ENCODE measurements at regions not wholly inside any gene's neighbourhood (a gene's known extent, or its start where the extent isn't known, plus 50 kb on each side); places are given as distances from the start of the nearest gene placed in this dataset.
A peak's percentile ranks its signal among the peaks of the same experiment; 100 is the strongest.
"Not testable (repeated sequence)": the region's sequence is repeated elsewhere in the genome, so short reads cannot be mapped to it uniquely, and the experiment has no call there.

- H3K9me3 ChIP-seq, result no peaks in the 10 kb centered on the region
- peaks cover 19% of the 10 kb centered on the region in 2 experiments for H3K4me1 ChIP-seq (ENCODE audit: control insufficient read depth in 1 of 2, extremely low read depth in 1 of 2, insufficient read depth in 2 of 2, low read length in 2 of 2)
- H3K27ac Mint-ChIP-seq, result peak overlapping the region; percentile 98 to 99
- ATAC-seq (replicated peaks in 1 of 4) (peak in 3 of 4 experiments; percentile 13 to 24 (median 16)), DNase-seq (peak in 3 of 35 experiments; percentile 1 to 48 (median 14))
- H3K27me3 ChIP-seq (replicated peaks in 1 of 2; ENCODE audit: control insufficient read depth in 2 of 2, extremely low read depth in 1 of 2, insufficient read depth in 2 of 2, low read length in 1 of 2), result no peaks in the 10 kb centered on the region
- peak overlapping the region; percentile 61 to 83 for H3K4me3 ChIP-seq (ENCODE audit: control insufficient read depth in 1 of 2, extremely low read depth in 1 of 2, low read length in 1 of 2)
- ChIA-PET POLR2A (no interaction called here), CTCF (interaction anchor here in 1 of 2 donors (0.6 kb wide), 2 partner anchors 7 to 94 kb away, joined by 3 read pairs; no protein-coding TSS in a partner anchor)
- peaks cover 35 to 46% (median 41%) of the 10 kb centered on the region in 3 donors for H3K4me1 Mint-ChIP-seq
- no peaks in the 10 kb centered on the region for H3K27me3 Mint-ChIP-seq
- peaks cover 0 to 8% (median 4%) of the 10 kb centered on the region in 3 donors for H3K9me3 Mint-ChIP-seq
- H3K36me3 Mint-ChIP-seq, result peaks cover 25% of the 10 kb centered on the region
- peak overlapping the region; percentile 82 to 90 (median 86) for H3K4me3 Mint-ChIP-seq
- H3K36me3 ChIP-seq (ENCODE audit: control insufficient read depth in 2 of 2, extremely low read depth in 1 of 2, insufficient read depth in 1 of 2, low read length in 1 of 2), result no peaks in the 10 kb centered on the region
- 0% methylated on average over 2 of the region's 7 CpGs for WGBS (ENCODE audit: insufficient coverage)
- H3K27ac ChIP-seq (ENCODE audit: low read length), result peak overlapping the region; percentile 91
These were observed 141.7 kb upstream of the CARMIL1 start for GRCh38 chr6:25137480-25137879.

- H3K4me3 Mint-ChIP-seq, result peak overlapping the region; percentile 82 to 90 (median 86)
- Histone ChIP-seq H3K4me3 (ENCODE audit: control insufficient read depth in 1 of 2, extremely low read depth in 1 of 2, low read length in 1 of 2) (peak overlapping the region; percentile 61 to 83), H3K9me3 (no peaks in the 10 kb centered on the region), H3K4me1 (ENCODE audit: control insufficient read depth in 1 of 2, extremely low read depth in 1 of 2, insufficient read depth in 2 of 2, low read length in 2 of 2) (peaks cover 15 to 19% of the 10 kb centered on the region in 2 experiments), H3K27ac (ENCODE audit: low read length) (peak overlapping the region; percentile 91), H3K36me3 (ENCODE audit: control insufficient read depth in 2 of 2, extremely low read depth in 1 of 2, insufficient read depth in 1 of 2, low read length in 1 of 2) (no peaks in the 10 kb centered on the region), H3K27me3 (replicated peaks in 1 of 2; ENCODE audit: control insufficient read depth in 2 of 2, extremely low read depth in 1 of 2, insufficient read depth in 2 of 2, low read length in 1 of 2) (no peaks in the 10 kb centered on the region)
- WGBS (ENCODE audit: insufficient coverage), result 3% methylated on average over 4 of the region's 5 CpGs
- DNase-seq, result no peak
- peaks cover 22% of the 10 kb centered on the region for H3K36me3 Mint-ChIP-seq
- H3K9me3 Mint-ChIP-seq, result peaks cover 0 to 6% (median 4%) of the 10 kb centered on the region in 3 donors
- no peak for ATAC-seq (replicated peaks in 1 of 4)
- ChIA-PET CTCF (interaction anchor here in 1 of 2 donors (0.6 kb wide), 2 partner anchors 8 to 94 kb away, joined by 3 read pairs; no protein-coding TSS in a partner anchor), POLR2A (interaction anchor here in 1 of 2 donors (0.6 to 0.7 kb wide), 3 partner anchors 19 to 439 kb away, joined by 3 read pairs; no protein-coding TSS in a partner anchor)
- peak overlapping the region; percentile 98 to 99 for H3K27ac Mint-ChIP-seq
- peaks cover 33 to 42% (median 37%) of the 10 kb centered on the region in 3 donors for H3K4me1 Mint-ChIP-seq
- H3K27me3 Mint-ChIP-seq, result no peaks in the 10 kb centered on the region
These were observed 141.3 kb upstream of the CARMIL1 start for GRCh38 chr6:25137916-25138232.

- peaks cover 0 to under 1% (median under 1%) of the 10 kb centered on the region in 3 donors for H3K9me3 Mint-ChIP-seq
- peak overlapping the region; percentile 98 to 99 for H3K27ac Mint-ChIP-seq
- no peaks in the 10 kb centered on the region for H3K36me3 ChIP-seq (ENCODE audit: control insufficient read depth in 2 of 2, extremely low read depth in 1 of 2, insufficient read depth in 1 of 2, low read length in 1 of 2)
- 4% methylated on average over 7 of the region's 7 CpGs for whole genome bisulfite sequencing (ENCODE audit: insufficient coverage)
- H3K36me3 Mint-ChIP-seq, result peaks cover 16% of the 10 kb centered on the region
- POLR2A ChIA-PET, result interaction anchor here (0.5 to 0.7 kb wide), 5 partner anchors 19 to 726 kb away, joined by 3 read pairs; no protein-coding TSS in a partner anchor
- ATAC-seq (replicated peaks in 1 of 4) (peak; percentile 89 to 95 (median 90)), DNase-seq (peak; percentile 25 to 80 (median 47))
- no peaks in the 10 kb centered on the region for H3K27me3 Mint-ChIP-seq
- no peaks in the 10 kb centered on the region for H3K9me3 ChIP-seq
- H3K4me1 ChIP-seq (ENCODE audit: control insufficient read depth in 1 of 2, extremely low read depth in 1 of 2, insufficient read depth in 2 of 2, low read length in 2 of 2), result peaks cover 15 to 19% of the 10 kb centered on the region in 2 experiments
- H3K4me3 ChIP-seq (ENCODE audit: control insufficient read depth in 1 of 2, extremely low read depth in 1 of 2, low read length in 1 of 2), result peak overlapping the region; percentile 61 to 83
- H3K27ac ChIP-seq (ENCODE audit: low read length), result peak overlapping the region; percentile 91
- peak overlapping the region; percentile 82 to 90 (median 86) for H3K4me3 Mint-ChIP-seq
- no peaks in the 10 kb centered on the region for H3K27me3 ChIP-seq (replicated peaks in 1 of 2; ENCODE audit: control insufficient read depth in 2 of 2, extremely low read depth in 1 of 2, insufficient read depth in 2 of 2, low read length in 1 of 2)
- peaks cover 33 to 37% (median 37%) of the 10 kb centered on the region in 3 donors for H3K4me1 Mint-ChIP-seq
- CTCF ChIA-PET, result interaction anchor here in 1 of 2 donors (0.6 to 1.3 kb wide), 3 partner anchors 8 to 94 kb away, joined by 3 read pairs; no protein-coding TSS in a partner anchor
These were observed 140.8 kb upstream of the CARMIL1 start for GRCh38 chr6:25138233-25138933.

GRCh38 chr6:25138934-25139415 lies 140.2 kb upstream of the CARMIL1 start:
- Histone ChIP-seq H3K4me3 (ENCODE audit: control insufficient read depth in 1 of 2, extremely low read depth in 1 of 2, low read length in 1 of 2) (peak overlapping the region; percentile 61 to 83), H3K27me3 (replicated peaks in 1 of 2; ENCODE audit: control insufficient read depth in 2 of 2, extremely low read depth in 1 of 2, insufficient read depth in 2 of 2, low read length in 1 of 2) (no peaks in the 10 kb centered on the region), H3K27ac (ENCODE audit: low read length) (peak overlapping the region; percentile 91), H3K36me3 (ENCODE audit: control insufficient read depth in 2 of 2, extremely low read depth in 1 of 2, insufficient read depth in 1 of 2, low read length in 1 of 2) (no peaks in the 10 kb centered on the region), H3K9me3 (no peaks in the 10 kb centered on the region), H3K4me1 (ENCODE audit: control insufficient read depth in 1 of 2, extremely low read depth in 1 of 2, insufficient read depth in 2 of 2, low read length in 2 of 2) (peaks cover 13 to 19% of the 10 kb centered on the region in 2 experiments)
- WGBS (ENCODE audit: insufficient coverage), result no CpG with 5 or more reads among the region's 2 CpGs
- CTCF ChIA-PET, result interaction anchor here in 1 of 2 donors (1.3 kb wide), 1 partner anchor 13 kb away, joined by 3 read pairs; no protein-coding TSS in a partner anchor
- Mint-ChIP-seq H3K4me1 (peaks cover 29 to 37% (median 33%) of the 10 kb centered on the region in 3 donors), H3K4me3 (peak overlapping the region; percentile 82 to 90 (median 86)), H3K9me3 (no peaks in the 10 kb centered on the region), H3K27ac (peak overlapping the region; percentile 98 to 99), H3K27me3 (no peaks in the 10 kb centered on the region), H3K36me3 (peaks cover 12% of the 10 kb centered on the region)
- ATAC-seq (replicated peaks in 1 of 4), result no peak
- POLR2A ChIA-PET, result interaction anchor here (0.5 to 0.6 kb wide), 2 partner anchors 119 to 727 kb away, joined by 3 read pairs; no protein-coding TSS in a partner anchor
- peak in 1 of 35 experiments; percentile 55 for DNase-seq

GRCh38 chr6:25139608-25140007 lies 139.6 kb upstream of the CARMIL1 start:
- H3K27me3 ChIP-seq (replicated peaks in 1 of 2; ENCODE audit: control insufficient read depth in 2 of 2, extremely low read depth in 1 of 2, insufficient read depth in 2 of 2, low read length in 1 of 2); H3K4me3 ChIP-seq (ENCODE audit: control insufficient read depth in 1 of 2, extremely low read depth in 1 of 2, low read length in 1 of 2); H3K9me3 ChIP-seq; CTCF ChIA-PET; H3K27ac Mint-ChIP-seq; H3K36me3 ChIP-seq (ENCODE audit: control insufficient read depth in 2 of 2, extremely low read depth in 1 of 2, insufficient read depth in 1 of 2, low read length in 1 of 2); H3K27me3 Mint-ChIP-seq; POLR2A ChIA-PET; H3K4me3 Mint-ChIP-seq; ATAC-seq (replicated peaks in 1 of 4); H3K36me3 Mint-ChIP-seq; DNase-seq; H3K27ac ChIP-seq (ENCODE audit: low read length); H3K9me3 Mint-ChIP-seq: not testable (repeated sequence)
- 98% methylated on average over 26 of the region's 36 CpGs for WGBS (ENCODE audit: insufficient coverage)
- H3K4me1 ChIP-seq (ENCODE audit: control insufficient read depth in 1 of 2, extremely low read depth in 1 of 2, insufficient read depth in 2 of 2, low read length in 2 of 2), result peaks cover 13 to 19% of the 10 kb centered on the region in 2 experiments
- peaks cover 25 to 37% (median 30%) of the 10 kb centered on the region in 3 donors for H3K4me1 Mint-ChIP-seq

GRCh38 chr6:25142506-25142905 lies 136.7 kb upstream of the CARMIL1 start:
- no peak for ATAC-seq (replicated peaks in 1 of 4)

More at GRCh38 chr6:25142506-25142905, 136.7 kb upstream of the CARMIL1 start:
- POLR2A ChIA-PET, result interaction anchor here in 1 of 2 donors (0.7 kb wide), 1 partner anchor 360 kb away, joined by 3 read pairs; no protein-coding TSS in a partner anchor
- H3K9me3 ChIP-seq, result no peaks in the 10 kb centered on the region
- H3K36me3 ChIP-seq (ENCODE audit: control insufficient read depth in 2 of 2, extremely low read depth in 1 of 2, insufficient read depth in 1 of 2, low read length in 1 of 2), result no peaks in the 10 kb centered on the region
- no peak overlapping the region for H3K27ac ChIP-seq (ENCODE audit: low read length)
- Mint-ChIP-seq H3K27me3 (no peaks in the 10 kb centered on the region), H3K27ac (peak overlapping the region in 1 of 2 donors; percentile 3), H3K4me1 (peaks cover 6 to 22% (median 10%) of the 10 kb centered on the region in 3 donors), H3K36me3 (no peaks in the 10 kb centered on the region), H3K4me3 (no peak overlapping the region), H3K9me3 (no peaks in the 10 kb centered on the region)
- no peak for DNase-seq
- 100% methylated on average over 1 of the region's 2 CpGs for WGBS (ENCODE audit: insufficient coverage)
- no peaks in the 10 kb centered on the region for H3K27me3 ChIP-seq (replicated peaks in 1 of 2; ENCODE audit: control insufficient read depth in 2 of 2, extremely low read depth in 1 of 2, insufficient read depth in 2 of 2, low read length in 1 of 2)
- no peak overlapping the region for H3K4me3 ChIP-seq (ENCODE audit: control insufficient read depth in 1 of 2, extremely low read depth in 1 of 2, low read length in 1 of 2)
- CTCF ChIA-PET, result no interaction called here
- peaks cover 0 to 13% of the 10 kb centered on the region in 2 experiments for H3K4me1 ChIP-seq (ENCODE audit: control insufficient read depth in 1 of 2, extremely low read depth in 1 of 2, insufficient read depth in 2 of 2, low read length in 2 of 2)
